ENCODE measurements at regions not wholly inside any gene's neighbourhood (a gene's known extent, or its start where the extent isn't known, plus 50 kb on each side); places are given as distances from the start of the nearest gene placed in this dataset.

- Histone ChIP-seq H3K27me3 (no peaks in the 10 kb centered on the region), H3K27ac (no peak overlapping the region), H3K9me3 (no peaks in the 10 kb centered on the region), H3K4me3 (peak overlapping the region in 1 of 2 donors; percentile 64), H3K36me3 (no peaks in the 10 kb centered on the region), H3K4me1 (peaks cover 0 to 29% (median 8%) of the 10 kb centered on the region in 3 donors)
- TF ChIP-seq POLR2AphosphoS5 (IDR thresholded peaks at IDR 0.05) (no peak), CTCF (IDR thresholded peaks at IDR 0.05) (no peak), POLR2A (IDR thresholded peaks at IDR 0.05) (no peak), EP300 (IDR thresholded peaks at IDR 0.05) (no peak)
- WGBS, 2 donors (ENCODE audit: low coverage in 1 of 2): 24 to 44% methylated on average over 19 of the region's 31 CpGs
- ATAC-seq: no peak
Observed at GRCh38 chr4:153151535-153152455, 52.4 kb upstream of the TRIM2 start.

- Histone ChIP-seq H3K36me3 (no peaks in the 10 kb centered on the region), H3K9me3 (no peaks in the 10 kb centered on the region), H3K27ac (peak overlapping the region in 2 of 4 donors; percentile 13 to 41), H3K4me3 (peak overlapping the region; percentile 22 to 64), H3K4me1 (peaks cover 0 to 29% (median 8%) of the 10 kb centered on the region in 3 donors), H3K27me3 (no peaks in the 10 kb centered on the region)
- WGBS, 2 donors (ENCODE audit: low coverage in 1 of 2): 0 to 1% methylated on average over 8 to 27 of the region's 44 CpGs
- ATAC-seq: peak; percentile 38
- no peak for TF ChIP-seq POLR2A (IDR thresholded peaks at IDR 0.05)
- no peak for TF ChIP-seq POLR2AphosphoS5 (IDR thresholded peaks at IDR 0.05)
- TF ChIP-seq CTCF (IDR thresholded peaks at IDR 0.05): no peak
- no peak for TF ChIP-seq EP300 (IDR thresholded peaks at IDR 0.05)
Observed at GRCh38 chr4:153152501-153153338, 51.5 kb upstream of the TRIM2 start.

GRCh38 chr4:153153339-153153871, 50.8 kb upstream of the TRIM2 start:
- peak overlapping the region in 2 of 4 donors; percentile 13 to 41 for H3K27ac ChIP-seq
- no peaks in the 10 kb centered on the region for H3K9me3 ChIP-seq
- ATAC-seq: peak; percentile 60
- WGBS, 2 donors (ENCODE audit: low coverage in 1 of 2): 0% methylated on average over 3 to 8 of the region's 56 CpGs
- H3K4me3 ChIP-seq: peak overlapping the region; percentile 22 to 64
- no peak for TF ChIP-seq POLR2AphosphoS5 (IDR thresholded peaks at IDR 0.05)
- TF ChIP-seq POLR2A (IDR thresholded peaks at IDR 0.05): no peak
- TF ChIP-seq EP300 (IDR thresholded peaks at IDR 0.05): no peak
- H3K4me1 ChIP-seq: peaks cover 0 to 29% (median 8%) of the 10 kb centered on the region in 3 donors
- no peaks in the 10 kb centered on the region for H3K36me3 ChIP-seq
- no peaks in the 10 kb centered on the region for H3K27me3 ChIP-seq

GRCh38 chr4:153154007-153154975, 50.0 kb upstream of the TRIM2 start:
- no peak for ATAC-seq
- 30 to 47% methylated on average over 12 to 13 of the region's 15 CpGs for WGBS, 2 donors (ENCODE audit: low coverage in 1 of 2)
- Histone ChIP-seq H3K4me3 (peak overlapping the region in 1 of 2 donors; percentile 64), H3K36me3 (no peaks in the 10 kb centered on the region), H3K27ac (no peak overlapping the region), H3K4me1 (peaks cover 0 to 29% (median 8%) of the 10 kb centered on the region in 3 donors), H3K9me3 (no peaks in the 10 kb centered on the region), H3K27me3 (no peaks in the 10 kb centered on the region)
- TF ChIP-seq CTCF (IDR thresholded peaks at IDR 0.05) (no peak), POLR2AphosphoS5 (IDR thresholded peaks at IDR 0.05) (no peak), POLR2A (IDR thresholded peaks at IDR 0.05) (no peak), EP300 (IDR thresholded peaks at IDR 0.05) (no peak)
